HCT116 (cell line): ENCODE measurements at regions not wholly inside any gene's neighbourhood (a gene's known extent, or its start where the extent isn't known, plus 50 kb on each side); places are given as distances from the start of the nearest gene placed in this dataset.

Experiments used
- EZH2 ChIP-seq: fragments of 200-600 bp; sonication (generic); IDR thresholded peaks from 2 replicates; pipeline ENCODE4 v1.6.1; 2017; ENCODE audit warnings: antibody characterized with exemption, mixed run types
- POLR2A ChIP-seq: IDR thresholded peaks from 2 replicates; pipeline ENCODE4 v1.7.0; 2011; ENCODE audit warnings: borderline replicate concordance; ENCODE audit not compliant: insufficient read depth, insufficient read length; ENCODE audit errors: extremely low read depth
- RAD21 ChIP-seq: IDR thresholded peaks from 2 replicates; pipeline ENCODE4 v1.6.1; 2012; ENCODE audit warnings: low read depth, mild to moderate bottlenecking
- SP1 ChIP-seq: IDR thresholded peaks from 2 replicates; pipeline ENCODE4 v1.6.1; 2012; ENCODE audit warnings: low read depth
- ZNF274 ChIP-seq: fragments of 200-500 bp; sonication (Bioruptor generic); IDR thresholded peaks from 2 replicates; pipeline ENCODE4 v1.6.1; 2014; ENCODE audit warnings: mild to moderate bottlenecking, low read depth, low read length, inconsistent platforms
- TF ChIP-seq, protein P1 (sequence below), 3 experiments: fragments of 200-600 bp in 1 of 3; sonication (generic) in 1 of 3; IDR thresholded peaks in 2 of 3; conservative IDR thresholded peaks in 1 of 3; 2 replicates each; pipeline ENCODE4 v1.5.1; 2012 to 2017; ENCODE audit warnings: low read depth in 2 of 3, low read length in 2 of 3, antibody characterized with exemption in 1 of 3, borderline replicate concordance in 1 of 3, control low read depth in 1 of 3, mild to moderate bottlenecking in 1 of 3, mixed read lengths in 1 of 3, mixed run types in 1 of 3, moderate library complexity in 1 of 3; ENCODE audit not compliant: insufficient read depth in 1 of 3

GRCh38 chr4:186852964-186853391 lies 129.3 kb upstream of the FAT1 start:
- TF ChIP-seq RAD21 (no peak), POLR2A (no peak), EZH2 (no peak), SP1 (no peak), ZNF274 (no peak)
- TF ChIP-seq, protein P1, sequence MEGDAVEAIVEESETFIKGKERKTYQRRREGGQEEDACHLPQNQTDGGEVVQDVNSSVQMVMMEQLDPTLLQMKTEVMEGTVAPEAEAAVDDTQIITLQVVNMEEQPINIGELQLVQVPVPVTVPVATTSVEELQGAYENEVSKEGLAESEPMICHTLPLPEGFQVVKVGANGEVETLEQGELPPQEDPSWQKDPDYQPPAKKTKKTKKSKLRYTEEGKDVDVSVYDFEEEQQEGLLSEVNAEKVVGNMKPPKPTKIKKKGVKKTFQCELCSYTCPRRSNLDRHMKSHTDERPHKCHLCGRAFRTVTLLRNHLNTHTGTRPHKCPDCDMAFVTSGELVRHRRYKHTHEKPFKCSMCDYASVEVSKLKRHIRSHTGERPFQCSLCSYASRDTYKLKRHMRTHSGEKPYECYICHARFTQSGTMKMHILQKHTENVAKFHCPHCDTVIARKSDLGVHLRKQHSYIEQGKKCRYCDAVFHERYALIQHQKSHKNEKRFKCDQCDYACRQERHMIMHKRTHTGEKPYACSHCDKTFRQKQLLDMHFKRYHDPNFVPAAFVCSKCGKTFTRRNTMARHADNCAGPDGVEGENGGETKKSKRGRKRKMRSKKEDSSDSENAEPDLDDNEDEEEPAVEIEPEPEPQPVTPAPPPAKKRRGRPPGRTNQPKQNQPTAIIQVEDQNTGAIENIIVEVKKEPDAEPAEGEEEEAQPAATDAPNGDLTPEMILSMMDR (IDR thresholded peaks at IDR 0.05 in 2 of 3, conservative IDR thresholded peaks at IDR 0.05 in 1 of 3; ENCODE audit: borderline replicate concordance in 1 of 3, insufficient read depth in 1 of 3, low read depth in 2 of 3, low read length in 2 of 3), result no peak
